Endothelial cell of umbilical vein (primary cell): ENCODE measurements at regions not wholly inside any gene's neighbourhood (a gene's known extent, or its start where the extent isn't known, plus 50 kb on each side); places are given as distances from the start of the nearest gene placed in this dataset.

ENCODE experiments used
- BruUV-seq: library from RNA; stranded (reverse); fragments of 400-500 nt; replicated peaks from 2 replicates; lab custom pipeline; 2021; lab: Mats Ljungman, UMichigan
- CTCF ChIA-PET: fragments of 300-600, 350-600 bp; sonication (Branson Sonifier 250); formaldehyde crosslinking; loops from one replicate; lab custom pipeline; 2021; ENCODE audit warnings: antibody characterized with exemption, inconsistent platforms; lab: Charles Lee
- POLR2A ChIA-PET: fragments of 300-600, 350-600 bp; sonication (Branson Sonifier 250); formaldehyde crosslinking; loops from one replicate; lab custom pipeline; 2021; ENCODE audit warnings: antibody characterized with exemption, inconsistent platforms; lab: Charles Lee
- DNase-seq: peaks from one replicate; pipeline ENCODE4 v3.0.0-alpha.2; 2011; ENCODE audit warnings: low read depth, low spot score
- FAIRE-seq: peaks from 2 replicates; lab custom pipeline; 2011; peaks lifted over from hg19 to GRCh38; lab: Jason Lieb, UNC
- H2AFZ ChIP-seq: 2 replicates; pipeline ENCODE4 v1.6.0; 2012; ENCODE audit warnings: low read depth, low read length, control low read depth, inconsistent platforms
- H3K27ac ChIP-seq: 2 replicates; pipeline ENCODE4 v1.5.1; 2011; ENCODE audit warnings: low read depth, mild to moderate bottlenecking, control low read depth, low read length, moderate library complexity; ENCODE audit not compliant: insufficient read depth
- H3K27me3 ChIP-seq, 2 experiments: 2 replicates each; pipeline versions ENCODE4 v1.6.0 to v1.6.1; 2011; ENCODE audit warnings: low read length in 2 of 2, mixed read lengths in 1 of 2; ENCODE audit not compliant: control insufficient read depth in 2 of 2, insufficient read depth in 2 of 2
- H3K36me3 ChIP-seq, 2 experiments: 2 replicates in 1 of 2; 3 replicates in 1 of 2; pipeline ENCODE4 v1.5.1; 2011; ENCODE audit warnings: low read length in 2 of 2, mild to moderate bottlenecking in 1 of 2, moderate library complexity in 1 of 2; ENCODE audit not compliant: control insufficient read depth in 2 of 2, insufficient read depth in 2 of 2; ENCODE audit errors: extremely low read depth in 1 of 2
- H3K4me1 ChIP-seq: 3 replicates; pipeline ENCODE4 v1.5.1; 2011; ENCODE audit warnings: mild to moderate bottlenecking, low read length; ENCODE audit not compliant: control insufficient read depth, insufficient read depth; ENCODE audit errors: extremely low read depth
- H3K4me2 ChIP-seq: 2 replicates; pipeline ENCODE4 v1.6.1; 2011; ENCODE audit warnings: low read length, control low read depth, mixed read lengths; ENCODE audit not compliant: insufficient read depth
- H3K4me3 ChIP-seq, 3 experiments: fragments of 200-600 bp in 1 of 3; sonication (generic), shearing (Covaris generic) in 1 of 3; replicated peaks in 1 of 3; 2 replicates each; pipeline ENCODE4 v1.5.1; 2011 to 2016; ENCODE audit warnings: control low read depth in 3 of 3, low read length in 3 of 3, mild to moderate bottlenecking in 2 of 3, inconsistent platforms in 1 of 3, low read depth in 1 of 3, moderate library complexity in 1 of 3; ENCODE audit not compliant: insufficient read depth in 1 of 3
- H3K79me2 ChIP-seq: 2 replicates; pipeline ENCODE4 v1.6.0; 2012; ENCODE audit warnings: low read length, inconsistent platforms; ENCODE audit not compliant: control insufficient read depth, insufficient read depth
- H3K9ac ChIP-seq: replicated peaks from 2 replicates; pipeline ENCODE3; 2011; ENCODE audit warnings: low read length, control low read depth; ENCODE audit not compliant: insufficient read depth; ENCODE audit errors: extremely low read depth
- H3K9me1 ChIP-seq: replicated peaks from 3 replicates; pipeline ENCODE4 v1.6.0; 2011; ENCODE audit warnings: mild to moderate bottlenecking, low read length; ENCODE audit not compliant: control insufficient read depth, insufficient read depth; ENCODE audit errors: extremely low read depth
- H3K9me3 ChIP-seq: replicated peaks from 2 replicates; pipeline ENCODE4 v1.5.1; 2012; ENCODE audit warnings: low read length, inconsistent platforms; ENCODE audit not compliant: control insufficient read depth, insufficient read depth
- H4K20me1 ChIP-seq: replicated peaks from 2 replicates; pipeline ENCODE3; 2011; ENCODE audit warnings: mild to moderate bottlenecking, low read length; ENCODE audit not compliant: control insufficient read depth, insufficient read depth; ENCODE audit errors: extremely low read depth
- EZH2 ChIP-seq: IDR thresholded peaks from 2 replicates; pipeline ENCODE4 v1.6.1; 2012; ENCODE audit warnings: borderline replicate concordance, low read depth, mild to moderate bottlenecking, moderate library complexity, low read length, inconsistent platforms; ENCODE audit not compliant: severe bottlenecking
- FOS ChIP-seq: IDR thresholded peaks from 2 replicates; pipeline ENCODE4 v1.6.1; 2011; ENCODE audit warnings: mild to moderate bottlenecking, low read length, moderate library complexity, borderline replicate concordance; ENCODE audit not compliant: insufficient read depth
- GATA2 ChIP-seq: IDR thresholded peaks from 2 replicates; pipeline ENCODE4 v1.7.0; 2011; ENCODE audit warnings: low read depth, mild to moderate bottlenecking, moderate library complexity, mixed read lengths, low read length; ENCODE audit not compliant: insufficient read length, insufficient read depth
- JUN ChIP-seq: IDR thresholded peaks from 2 replicates; pipeline ENCODE4 v1.6.1; 2011; ENCODE audit warnings: borderline replicate concordance, low read depth; ENCODE audit not compliant: insufficient read length, insufficient read depth
- MYC ChIP-seq: IDR thresholded peaks from one replicate; pipeline ENCODE4 v1.6.1; 2011; ENCODE audit warnings: mild to moderate bottlenecking, low read depth, low read length
- POLR2A ChIP-seq: IDR thresholded peaks from 2 replicates; pipeline ENCODE4 v1.6.1; 2012; ENCODE audit warnings: low read depth, mild to moderate bottlenecking, control low read depth, low read length
- POLR2AphosphoS5 ChIP-seq: IDR thresholded peaks from 2 replicates; pipeline ENCODE4 v1.6.1; 2012; ENCODE audit warnings: low read depth, mild to moderate bottlenecking, control low read depth, low read length, moderate library complexity; ENCODE audit not compliant: insufficient read depth
- dilution Hi-C: fragments of 300-500 bp; cut with MboI; formaldehyde crosslinking; loops from one replicate; pipeline ENCODE4 v1.15.0; 2019; ENCODE audit warnings: low sequenced_read_pairs; ENCODE audit not compliant: extremely low pct_ligation_motif_present
- intact Hi-C: fragments of 100-400 bp; cut with micrococcal nuclease; formaldehyde crosslinking; loops from one replicate; pipeline ENCODE4 v1.10.0; 2022
- TF ChIP-seq, protein P1 (sequence below): IDR thresholded peaks from 2 replicates; pipeline ENCODE4 v1.6.1; 2011; ENCODE audit not compliant: insufficient read depth, insufficient read length
- TF ChIP-seq, protein P2 (sequence below), 2 donors: IDR thresholded peaks; 1 replicate in 1 of 2; 2 replicates in 1 of 2; pipeline ENCODE4 v1.5.1; 2011; ENCODE audit warnings: low read length in 2 of 2, mild to moderate bottlenecking in 2 of 2, moderate library complexity in 2 of 2, control low read depth in 1 of 2, inconsistent platforms in 1 of 2, low read depth in 1 of 2; ENCODE audit not compliant: insufficient read depth in 1 of 2; ENCODE audit errors: extremely low read depth in 1 of 2

DNA sequence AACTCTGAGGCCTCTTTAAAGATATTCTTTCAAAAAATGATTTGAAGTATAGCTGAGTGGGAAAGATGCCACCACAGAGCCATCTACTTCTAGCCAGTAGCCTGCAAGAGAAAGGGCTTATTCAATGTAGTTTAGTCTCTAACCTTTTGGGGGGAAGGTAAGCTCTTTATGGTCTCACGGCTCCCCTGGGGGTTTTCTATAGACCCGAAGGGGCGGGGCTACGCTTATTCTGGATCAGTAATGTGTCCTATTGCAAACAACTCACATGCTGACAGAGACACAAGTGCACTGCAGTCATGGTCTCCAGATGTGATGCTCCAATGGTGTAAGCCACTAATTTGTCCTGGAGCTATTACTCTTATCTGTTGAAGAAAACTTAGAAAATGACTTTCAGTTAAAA, 53.4 kb upstream of the RPS23 start:
- CTCF ChIA-PET, result no interaction called here
- intact Hi-C loops (no loop called here), dilution Hi-C loops (no loop called here)
- Histone ChIP-seq H3K9ac (no peak overlapping the region), H3K4me3 (no peak overlapping the region), H3K9me1 (no peaks in the 10 kb centered on the region), H4K20me1 (no peaks in the 10 kb centered on the region), H2AFZ (no peak overlapping the region), H3K79me2 (no peaks in the 10 kb centered on the region), H3K27ac (no peak overlapping the region), H3K4me1 (no peaks in the 10 kb centered on the region), H3K36me3 (no peaks in the 10 kb centered on the region), H3K4me2 (no peak overlapping the region), H3K9me3 (no peaks in the 10 kb centered on the region), H3K27me3 (peaks cover 6 to 9% of the 10 kb centered on the region in 2 experiments)
- no TSS peak for BruUV-seq
- no peak for DNase-seq
- POLR2A ChIA-PET, result no interaction called here
- FAIRE-seq, result no peak
- TF ChIP-seq GATA2 (no peak), JUN (no peak), MYC (no peak), EZH2 (no peak), FOS (no peak), POLR2A (no peak), POLR2AphosphoS5 (no peak)
- TF ChIP-seq, protein P1, sequence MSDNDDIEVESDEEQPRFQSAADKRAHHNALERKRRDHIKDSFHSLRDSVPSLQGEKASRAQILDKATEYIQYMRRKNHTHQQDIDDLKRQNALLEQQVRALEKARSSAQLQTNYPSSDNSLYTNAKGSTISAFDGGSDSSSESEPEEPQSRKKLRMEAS, result no peak
- TF ChIP-seq, protein P2, sequence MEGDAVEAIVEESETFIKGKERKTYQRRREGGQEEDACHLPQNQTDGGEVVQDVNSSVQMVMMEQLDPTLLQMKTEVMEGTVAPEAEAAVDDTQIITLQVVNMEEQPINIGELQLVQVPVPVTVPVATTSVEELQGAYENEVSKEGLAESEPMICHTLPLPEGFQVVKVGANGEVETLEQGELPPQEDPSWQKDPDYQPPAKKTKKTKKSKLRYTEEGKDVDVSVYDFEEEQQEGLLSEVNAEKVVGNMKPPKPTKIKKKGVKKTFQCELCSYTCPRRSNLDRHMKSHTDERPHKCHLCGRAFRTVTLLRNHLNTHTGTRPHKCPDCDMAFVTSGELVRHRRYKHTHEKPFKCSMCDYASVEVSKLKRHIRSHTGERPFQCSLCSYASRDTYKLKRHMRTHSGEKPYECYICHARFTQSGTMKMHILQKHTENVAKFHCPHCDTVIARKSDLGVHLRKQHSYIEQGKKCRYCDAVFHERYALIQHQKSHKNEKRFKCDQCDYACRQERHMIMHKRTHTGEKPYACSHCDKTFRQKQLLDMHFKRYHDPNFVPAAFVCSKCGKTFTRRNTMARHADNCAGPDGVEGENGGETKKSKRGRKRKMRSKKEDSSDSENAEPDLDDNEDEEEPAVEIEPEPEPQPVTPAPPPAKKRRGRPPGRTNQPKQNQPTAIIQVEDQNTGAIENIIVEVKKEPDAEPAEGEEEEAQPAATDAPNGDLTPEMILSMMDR (IDR thresholded peaks at IDR 0.05; ENCODE audit: extremely low read depth in 1 of 2, insufficient read depth in 1 of 2, low read depth in 1 of 2, low read length in 2 of 2), result no peak
